HK-2 (cell line): ENCODE measurements at regions not wholly inside any gene's neighbourhood (a gene's known extent, or its start where the extent isn't known, plus 50 kb on each side); places are given as distances from the start of the nearest gene placed in this dataset.

Source experiments
- DNase-seq: peaks from one replicate; pipeline ENCODE4 v3.0.0-alpha.2; 2018; ENCODE audit not compliant: unreplicated experiment

GRCh38 chr7:46449743-46450142 lies 528.7 kb upstream of the IGFBP3 start:
- no peak for DNase-seq

DNA sequence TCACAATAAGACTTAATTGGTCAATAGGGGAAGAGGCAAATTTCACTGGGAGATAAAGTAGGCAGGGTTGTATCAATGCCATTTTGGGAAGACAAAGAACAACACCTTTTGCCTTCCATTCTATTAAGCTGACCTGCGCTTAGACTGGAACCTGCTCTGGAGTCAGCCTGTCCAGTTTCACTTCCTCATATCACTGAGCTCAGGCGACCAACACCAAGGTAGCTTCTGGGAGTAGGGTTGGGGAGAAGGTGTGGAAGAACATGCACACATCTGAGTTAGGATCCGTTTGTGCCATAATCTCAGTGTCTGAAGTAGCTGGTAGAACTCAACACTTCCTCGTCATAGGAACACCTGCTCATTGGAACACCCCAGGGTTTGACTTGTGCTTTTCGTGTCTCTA lies 527.4 kb upstream of the IGFBP3 start:
- no peak for DNase-seq

- no peak for DNase-seq
Measured at GRCh38 chr7:46446151-46446550, 525.1 kb upstream of the IGFBP3 start.

GRCh38 chr7:46444256-46444655 lies 523.2 kb upstream of the IGFBP3 start:
- no peak for DNase-seq

GRCh38 chr7:46440186-46440585 lies 519.1 kb upstream of the IGFBP3 start:
- DNase-seq: no peak

GRCh38 chr7:46432708-46433107 lies 511.6 kb upstream of the IGFBP3 start:
- DNase-seq: no peak

GRCh38 chr7:46428295-46428694 lies 507.2 kb upstream of the IGFBP3 start:
- DNase-seq: no peak

- DNase-seq: no peak
Measured at GRCh38 chr7:46424934-46425333, 503.9 kb upstream of the IGFBP3 start.

DNA sequence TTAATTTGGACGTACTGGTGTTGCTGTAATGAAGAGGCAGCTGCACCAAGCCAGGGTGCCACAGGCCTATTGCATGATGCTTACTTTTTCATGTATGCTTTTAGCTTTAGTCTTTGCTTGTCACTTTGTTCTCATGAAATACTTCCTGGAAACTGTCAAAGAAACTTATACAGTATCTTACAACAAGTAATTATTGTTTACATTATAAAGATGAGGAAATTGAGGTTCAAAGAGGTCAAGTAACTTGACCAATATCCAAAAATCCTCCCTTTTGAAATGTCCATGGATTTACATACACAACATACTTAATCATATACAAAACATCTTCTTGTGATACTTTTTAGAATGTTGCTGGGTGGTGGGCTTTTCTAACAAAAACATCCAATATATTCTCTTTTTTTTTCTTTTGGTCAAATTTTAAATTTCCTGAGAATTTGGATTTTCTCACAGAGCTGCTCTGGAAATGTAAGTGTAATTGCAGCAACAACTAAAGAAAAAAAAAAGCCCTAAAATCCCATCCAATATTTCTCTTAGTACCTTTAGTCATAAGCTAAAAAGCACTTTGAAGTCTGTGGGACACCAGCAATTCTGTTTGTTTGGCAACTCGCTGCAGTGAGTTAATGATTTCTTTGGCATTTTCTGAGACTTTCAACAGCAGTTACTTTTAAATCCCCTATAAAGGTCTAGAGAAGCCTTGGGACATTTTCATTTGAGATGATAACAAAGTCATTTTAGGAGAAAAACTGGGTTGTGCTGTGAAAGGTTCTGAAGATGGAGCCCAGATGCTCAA lies 500.6 kb upstream of the IGFBP3 start:
- no peak for DNase-seq

- no peak for DNase-seq
Measured at GRCh38 chr7:46414946-46415345, 493.9 kb upstream of the IGFBP3 start.

GRCh38 chr7:46411236-46411635 lies 490.2 kb upstream of the IGFBP3 start:
- no peak for DNase-seq

- no peak for DNase-seq
Measured at GRCh38 chr7:46407125-46407524, 486.1 kb upstream of the IGFBP3 start.

DNA sequence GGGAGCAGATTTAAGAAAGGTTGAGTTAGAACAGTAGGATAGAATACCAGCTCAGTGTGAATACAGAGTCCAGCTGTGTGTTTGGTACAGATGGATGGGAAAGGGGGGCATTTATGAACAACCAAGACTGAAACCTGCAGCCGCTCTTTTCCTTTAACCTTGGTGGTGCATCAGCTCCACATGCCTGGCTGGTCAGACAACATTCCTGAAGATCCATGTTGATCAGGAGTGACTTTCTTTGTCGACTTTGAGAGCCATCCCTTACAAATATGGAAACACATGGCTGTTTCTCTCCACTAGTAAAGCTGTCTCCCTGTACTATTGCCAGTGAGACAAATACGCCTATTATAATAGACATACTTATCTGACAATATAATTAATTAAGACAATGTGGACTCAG lies 476.5 kb upstream of the IGFBP3 start:
- no peak for DNase-seq

DNA sequence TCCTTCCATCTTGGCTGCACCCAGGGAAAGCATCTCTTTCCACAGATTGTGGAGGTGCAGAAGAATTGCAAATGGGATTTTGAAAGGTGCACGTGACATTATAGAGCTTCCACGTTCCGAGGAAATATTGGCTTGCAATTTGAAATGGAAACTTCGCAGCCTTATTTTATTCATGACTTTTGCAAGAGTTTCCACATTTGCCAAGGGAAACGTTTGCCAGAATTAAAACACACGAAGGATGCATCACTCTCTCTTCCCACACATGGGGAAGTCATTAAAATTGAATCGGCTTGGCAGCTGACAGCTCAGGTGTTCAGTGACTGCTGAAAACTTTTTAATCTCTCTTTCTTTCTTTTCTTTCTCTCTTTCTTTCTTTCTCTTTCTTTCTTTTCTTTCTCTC lies 475.4 kb upstream of the IGFBP3 start:
- no peak for DNase-seq

DNA sequence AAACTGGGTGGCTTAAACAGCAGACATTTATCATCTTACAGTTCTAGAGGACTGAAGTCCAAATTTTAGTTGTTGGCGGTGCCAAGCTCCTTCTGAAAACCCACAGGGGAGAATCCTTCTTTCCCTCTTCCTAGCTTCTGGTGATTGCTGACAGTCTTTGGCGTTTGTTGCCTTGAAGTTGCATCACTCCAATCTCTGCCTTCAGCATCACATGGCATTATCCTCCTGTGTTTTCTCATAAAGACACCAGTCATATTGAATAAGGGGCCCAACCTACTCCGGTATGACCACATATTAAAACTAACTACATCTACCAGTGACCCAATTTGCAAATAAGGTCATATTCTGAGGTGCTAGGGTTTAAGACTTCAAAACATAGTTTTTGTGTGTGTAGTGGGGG lies 472.1 kb upstream of the IGFBP3 start:
- no peak for DNase-seq

DNA sequence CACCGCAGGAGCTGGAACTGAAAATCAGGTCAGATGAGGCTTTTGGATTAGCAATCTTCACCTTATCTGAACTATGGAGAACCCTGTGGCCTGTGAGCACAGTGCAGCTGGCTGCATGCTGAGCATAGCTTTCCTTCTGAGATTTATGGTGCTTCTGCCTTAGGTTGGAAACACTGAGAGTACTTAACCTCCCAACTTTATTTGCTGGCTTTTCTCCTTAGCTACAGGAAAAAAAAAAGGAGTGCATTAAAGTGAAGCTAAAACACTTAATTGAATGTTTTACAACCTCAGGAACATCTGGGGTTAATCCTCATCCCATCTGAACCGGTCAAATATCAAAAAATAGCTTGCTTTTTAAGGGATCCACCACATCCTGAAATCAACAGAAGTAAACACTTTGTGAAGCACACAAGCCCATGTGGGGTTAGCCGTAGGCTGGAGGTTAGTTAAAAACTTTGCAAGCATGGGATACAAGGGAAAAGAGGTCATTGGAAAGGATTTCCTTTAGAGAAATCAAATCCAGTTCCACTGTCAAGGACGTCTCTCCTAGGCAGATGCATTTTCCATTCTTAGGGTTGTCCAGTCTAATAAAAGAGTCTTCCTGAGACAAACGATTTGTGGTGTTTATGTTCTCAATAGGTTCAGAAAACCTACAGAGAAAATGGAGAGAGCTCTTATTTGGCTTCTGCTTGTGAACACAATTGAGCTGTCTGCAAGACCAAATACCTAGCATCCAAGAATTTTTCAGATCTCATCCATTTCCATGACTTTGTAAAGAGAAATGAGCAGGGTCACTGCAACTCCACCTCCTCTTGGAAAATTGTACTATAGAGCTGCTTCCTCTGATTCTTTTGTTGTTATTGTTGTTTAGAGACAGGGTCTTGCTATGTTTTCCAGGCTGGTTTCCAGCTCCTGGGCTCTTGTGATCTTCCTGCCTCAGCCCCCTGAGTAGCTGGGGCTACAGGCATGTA lies 470.4 kb upstream of the IGFBP3 start:
- DNase-seq: no peak

DNA sequence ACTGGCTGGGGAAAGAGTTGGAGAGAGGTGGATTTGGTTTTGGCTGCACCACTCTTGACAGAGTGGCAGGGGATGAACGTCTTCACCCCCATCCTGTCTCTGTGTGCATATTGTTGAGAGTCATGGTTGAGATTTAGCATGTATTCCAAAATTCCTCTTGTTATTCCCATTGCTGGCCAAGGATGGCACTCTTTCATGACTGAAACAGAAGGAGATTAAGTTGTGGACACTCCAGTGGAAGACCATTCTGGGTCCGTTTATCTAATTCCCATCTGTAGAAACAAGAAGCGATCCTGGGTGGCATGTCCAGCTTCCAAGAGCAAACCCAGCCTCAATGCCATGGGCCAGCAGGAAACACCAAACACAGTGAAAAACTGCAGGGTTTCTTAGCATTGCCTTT lies 469.0 kb upstream of the IGFBP3 start:
- no peak for DNase-seq

DNA sequence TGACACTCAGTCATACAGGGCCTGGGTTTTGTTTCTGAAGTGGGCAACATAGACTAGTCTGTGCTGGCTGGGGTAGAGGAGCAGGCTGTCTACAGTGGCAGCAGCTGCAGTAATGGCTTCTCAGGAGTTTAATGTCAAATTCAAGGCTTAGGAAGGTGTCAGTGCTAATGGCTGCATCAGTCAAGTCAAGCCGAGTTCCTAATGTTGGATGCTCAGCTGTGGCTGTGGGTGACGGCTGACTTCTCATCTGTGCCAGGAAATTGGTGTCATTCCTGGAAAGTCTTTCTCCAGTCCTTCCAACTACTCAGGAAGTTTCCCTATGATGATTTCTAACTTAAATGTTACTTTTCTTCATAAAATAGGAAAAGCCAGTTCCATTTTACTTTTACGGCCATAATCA lies 468.1 kb upstream of the IGFBP3 start:
- no peak for DNase-seq

DNA sequence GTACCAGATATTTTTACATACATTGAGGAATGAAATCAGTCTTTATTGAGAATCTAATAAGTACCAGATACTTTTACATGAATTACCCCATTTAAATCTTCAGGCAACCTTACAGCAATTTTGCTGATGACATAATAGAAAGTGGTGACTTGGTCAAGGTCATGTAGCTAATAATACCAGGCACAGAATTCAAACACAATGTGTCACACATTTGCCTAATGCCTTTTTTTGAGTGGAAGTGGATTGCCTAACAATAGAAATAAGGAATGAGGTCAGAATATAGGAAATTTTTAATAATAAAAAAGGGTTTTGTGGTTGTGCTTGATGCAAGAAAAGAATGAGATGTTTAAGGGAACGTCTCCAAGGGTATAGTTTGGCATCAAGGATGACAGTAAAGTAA lies 466.6 kb upstream of the IGFBP3 start:
- DNase-seq: no peak

DNA sequence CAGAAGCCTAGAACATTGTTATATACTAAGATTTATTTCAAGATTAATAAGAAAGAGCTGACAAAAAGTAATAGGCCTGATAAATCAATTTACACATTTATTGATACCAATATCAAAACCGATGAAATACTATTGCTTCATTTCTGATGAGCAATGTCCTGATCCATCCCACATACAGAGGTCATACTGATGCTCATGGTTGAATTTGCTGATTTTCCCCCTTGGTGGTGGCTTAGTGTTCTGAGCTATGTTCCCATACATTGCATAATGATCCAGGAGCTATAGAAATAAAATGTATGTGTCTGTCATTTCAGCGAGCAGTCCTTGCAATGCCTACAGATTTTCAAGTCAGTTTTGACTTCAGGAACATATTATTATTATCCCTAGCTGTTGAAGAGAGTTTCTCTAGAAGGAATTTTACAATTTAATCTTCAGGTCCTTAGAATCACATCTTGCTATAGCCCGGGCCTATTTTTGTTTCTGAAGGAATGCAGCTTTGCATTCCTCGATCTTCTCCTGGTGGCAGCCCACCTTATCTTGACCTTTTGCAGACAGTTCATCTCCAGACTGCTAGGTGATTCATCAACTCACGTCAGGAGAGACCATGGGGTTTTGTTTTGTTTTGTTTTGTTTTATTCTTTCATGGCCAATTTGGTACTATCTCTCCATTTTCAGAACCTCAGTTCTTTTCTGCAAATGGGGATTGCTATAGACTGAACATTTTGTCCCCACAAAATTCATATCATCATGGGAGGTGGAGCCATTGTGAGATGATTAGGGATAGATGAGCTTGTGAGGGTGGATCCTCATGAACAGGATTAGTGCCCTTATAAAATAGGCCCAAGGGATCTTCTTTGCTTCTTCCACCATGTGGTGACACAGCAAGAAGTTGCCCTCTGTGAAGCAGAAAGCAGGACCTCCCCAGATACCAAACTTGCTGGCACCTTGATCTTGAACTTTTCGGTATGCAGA lies 465.6 kb upstream of the IGFBP3 start:
- peak; percentile 9 for DNase-seq

DNA sequence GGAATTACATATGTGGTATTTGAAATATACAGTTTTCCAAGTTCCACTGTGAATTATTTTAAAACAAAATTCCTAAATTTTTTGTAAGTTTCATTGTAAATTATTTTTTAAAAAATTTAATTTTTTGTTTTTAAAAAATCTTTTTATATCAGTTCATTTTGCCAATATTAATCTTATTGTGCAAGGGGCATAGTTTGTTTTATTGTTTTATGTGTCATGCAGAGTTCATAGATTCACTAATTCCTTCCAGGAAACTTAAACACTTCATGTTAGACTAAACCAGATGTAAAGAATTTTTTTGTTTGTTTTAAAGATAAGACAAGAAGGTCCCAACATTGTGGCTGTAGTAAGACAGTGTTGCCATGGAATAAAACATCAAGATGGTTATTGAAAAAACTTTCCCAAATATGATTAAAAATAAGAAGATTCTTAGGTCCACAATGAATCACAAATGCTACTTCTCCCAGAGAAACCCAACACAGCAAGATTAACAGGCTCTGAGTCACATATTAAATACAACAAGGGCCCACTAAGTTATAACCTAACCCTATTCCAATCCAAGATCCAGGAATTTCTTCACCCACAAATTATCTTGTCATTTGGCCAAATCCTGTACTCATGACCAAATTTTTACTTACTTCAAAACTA lies 464.7 kb upstream of the IGFBP3 start:
- no peak for DNase-seq
